BJ (cell line): ENCODE measurements at regions not wholly inside any gene's neighbourhood (a gene's known extent, or its start where the extent isn't known, plus 50 kb on each side); places are given as distances from the start of the nearest gene placed in this dataset.

ENCODE experiments used
- CTCF ChIA-PET: fragments of 350-600 bp; formaldehyde crosslinking; extraction: SDS; loops from one replicate; lab custom pipeline; 2021; ENCODE audit warnings: antibody characterized with exemption, inconsistent platforms; lab: Yijun Ruan, JAX
- POLR2A ChIA-PET: fragments of 300-600 bp; sonication (Branson Sonifier 250); formaldehyde crosslinking; extraction: SDS; loops from one replicate; lab custom pipeline; 2021; ENCODE audit warnings: antibody characterized with exemption; lab: Charles Lee
- DNase-seq: peaks from one replicate; pipeline ENCODE4 v3.0.0-alpha.2; 2011; ENCODE audit warnings: low read depth
- H3K27me3 ChIP-seq: 2 replicates; pipeline ENCODE4 v1.6.0; 2011; ENCODE audit warnings: low read length; ENCODE audit not compliant: control insufficient read depth, insufficient read depth
- H3K36me3 ChIP-seq: 2 replicates; pipeline ENCODE4 v1.5.1; 2011; ENCODE audit warnings: low read length; ENCODE audit not compliant: control insufficient read depth, insufficient read depth
- H3K4me3 ChIP-seq: 2 replicates; pipeline ENCODE4 v1.5.1; 2011; ENCODE audit warnings: low read depth, mild to moderate bottlenecking, control low read depth, low read length
- TF ChIP-seq, protein P1 (sequence below): IDR thresholded peaks from 2 replicates; pipeline ENCODE4 v1.5.1; 2011; ENCODE audit warnings: low read depth, mild to moderate bottlenecking, control low read depth, inconsistent platforms, low read length, moderate library complexity; ENCODE audit not compliant: insufficient read depth

DNA sequence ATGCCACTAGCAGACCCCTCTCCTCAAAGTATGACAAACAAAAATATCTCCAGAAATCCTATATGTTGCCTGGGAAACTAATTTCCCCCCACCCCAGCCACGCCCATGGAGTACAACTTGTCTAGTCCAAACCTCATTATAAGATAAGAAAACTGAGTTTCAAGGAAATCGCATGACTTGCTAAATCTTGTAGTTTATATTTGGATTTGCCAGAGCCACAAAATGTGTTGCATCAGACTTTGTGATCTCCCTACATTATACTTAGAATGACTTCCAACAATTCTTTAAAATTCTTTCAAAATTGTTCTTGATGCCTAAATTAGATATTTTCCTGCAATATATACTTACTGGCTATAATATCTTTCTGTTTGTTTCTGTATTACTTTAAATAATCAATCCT is 1034.4 kb downstream of the IGSF11 start:
- no peak overlapping the region for H3K4me3 ChIP-seq
- H3K27me3 ChIP-seq, result peaks cover 2% of the 10 kb centered on the region; the same call in 1 of the 2 replicates
- no peak for DNase-seq
- TF ChIP-seq, protein P1, sequence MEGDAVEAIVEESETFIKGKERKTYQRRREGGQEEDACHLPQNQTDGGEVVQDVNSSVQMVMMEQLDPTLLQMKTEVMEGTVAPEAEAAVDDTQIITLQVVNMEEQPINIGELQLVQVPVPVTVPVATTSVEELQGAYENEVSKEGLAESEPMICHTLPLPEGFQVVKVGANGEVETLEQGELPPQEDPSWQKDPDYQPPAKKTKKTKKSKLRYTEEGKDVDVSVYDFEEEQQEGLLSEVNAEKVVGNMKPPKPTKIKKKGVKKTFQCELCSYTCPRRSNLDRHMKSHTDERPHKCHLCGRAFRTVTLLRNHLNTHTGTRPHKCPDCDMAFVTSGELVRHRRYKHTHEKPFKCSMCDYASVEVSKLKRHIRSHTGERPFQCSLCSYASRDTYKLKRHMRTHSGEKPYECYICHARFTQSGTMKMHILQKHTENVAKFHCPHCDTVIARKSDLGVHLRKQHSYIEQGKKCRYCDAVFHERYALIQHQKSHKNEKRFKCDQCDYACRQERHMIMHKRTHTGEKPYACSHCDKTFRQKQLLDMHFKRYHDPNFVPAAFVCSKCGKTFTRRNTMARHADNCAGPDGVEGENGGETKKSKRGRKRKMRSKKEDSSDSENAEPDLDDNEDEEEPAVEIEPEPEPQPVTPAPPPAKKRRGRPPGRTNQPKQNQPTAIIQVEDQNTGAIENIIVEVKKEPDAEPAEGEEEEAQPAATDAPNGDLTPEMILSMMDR, result no peak
- POLR2A ChIA-PET, result no interaction called here
- CTCF ChIA-PET, result no interaction called here
- no peaks in the 10 kb centered on the region for H3K36me3 ChIP-seq

DNA sequence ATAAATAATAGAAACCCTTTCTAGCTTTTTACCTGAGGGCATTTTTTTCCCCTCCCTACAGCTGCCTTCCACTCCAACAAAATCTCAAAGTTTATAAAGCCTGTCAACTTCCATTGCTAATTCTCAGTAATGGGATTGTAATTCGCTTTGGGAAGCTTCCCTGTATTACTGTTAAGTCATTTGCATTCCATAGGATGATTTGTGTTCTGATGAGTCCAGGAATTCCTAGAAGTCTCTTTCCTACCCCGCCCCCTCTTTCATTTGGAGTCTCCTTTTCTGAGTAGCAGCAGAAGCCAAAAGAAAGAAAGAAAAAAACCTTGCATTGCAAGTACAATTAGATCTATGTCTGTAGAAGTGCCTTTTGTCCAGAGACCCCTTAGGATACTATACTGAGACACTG is 1033.3 kb downstream of the IGSF11 start:
- CTCF ChIA-PET, result no interaction called here

DNA sequence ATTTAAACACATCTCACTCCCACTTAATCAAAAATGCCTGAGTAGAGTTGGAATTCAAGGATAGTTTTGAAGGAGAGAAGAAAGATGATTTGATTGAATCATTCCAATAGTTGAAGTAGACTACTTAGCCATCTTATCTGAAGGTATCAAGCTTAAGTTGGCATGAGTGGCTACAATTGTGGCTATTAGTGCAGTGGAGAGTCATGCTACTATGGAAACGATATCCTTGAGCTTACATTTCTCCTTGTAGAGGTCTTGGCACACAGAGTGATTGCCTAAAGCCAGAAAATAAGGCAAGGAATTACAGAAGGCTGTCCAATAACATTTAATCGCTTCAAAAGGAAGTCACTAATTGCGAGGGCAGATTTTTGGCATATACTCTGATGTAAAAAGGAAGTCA is 1022.7 kb downstream of the IGSF11 start:
- no peak overlapping the region for H3K4me3 ChIP-seq
- TF ChIP-seq, protein P1, result no peak
- H3K36me3 ChIP-seq, result no peaks in the 10 kb centered on the region
- H3K27me3 ChIP-seq, result no peaks in the 10 kb centered on the region
- CTCF ChIA-PET, result no interaction called here
- DNase-seq, result no peak
- POLR2A ChIA-PET, result no interaction called here

More for the DNA sequence above, 1033.3 kb downstream of the IGSF11 start:
- Histone ChIP-seq H3K27me3 (no peaks in the 10 kb centered on the region), H3K4me3 (no peak overlapping the region), H3K36me3 (no peaks in the 10 kb centered on the region)
- TF ChIP-seq, protein P1, result no peak
- POLR2A ChIA-PET, result no interaction called here
- DNase-seq, result no peak

DNA sequence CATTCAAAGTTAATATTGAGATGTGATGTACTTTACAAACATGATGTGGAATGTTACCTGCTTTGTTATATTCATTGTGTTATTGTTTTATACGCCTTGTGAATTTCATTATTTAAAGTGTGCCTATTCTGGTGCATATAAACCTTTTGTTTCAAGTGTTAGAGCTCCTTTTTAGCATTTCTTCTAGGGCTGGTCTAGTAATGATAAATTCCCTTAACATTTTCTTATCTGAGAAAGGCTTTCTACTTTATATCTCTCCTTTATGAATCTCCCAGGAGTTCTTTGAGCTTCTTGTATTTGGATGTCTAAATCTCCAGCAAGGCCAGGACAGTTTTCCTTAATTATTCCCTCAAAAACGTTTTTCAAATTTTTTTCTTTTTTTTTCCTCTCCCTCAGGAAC is 1005.6 kb downstream of the IGSF11 start:
- H3K27me3 ChIP-seq, result no peaks in the 10 kb centered on the region
- ChIA-PET CTCF (no interaction called here), POLR2A (no interaction called here)
- H3K36me3 ChIP-seq, result no peaks in the 10 kb centered on the region
- TF ChIP-seq, protein P1, result no peak
- no peak for DNase-seq
- no peak overlapping the region for H3K4me3 ChIP-seq

DNA sequence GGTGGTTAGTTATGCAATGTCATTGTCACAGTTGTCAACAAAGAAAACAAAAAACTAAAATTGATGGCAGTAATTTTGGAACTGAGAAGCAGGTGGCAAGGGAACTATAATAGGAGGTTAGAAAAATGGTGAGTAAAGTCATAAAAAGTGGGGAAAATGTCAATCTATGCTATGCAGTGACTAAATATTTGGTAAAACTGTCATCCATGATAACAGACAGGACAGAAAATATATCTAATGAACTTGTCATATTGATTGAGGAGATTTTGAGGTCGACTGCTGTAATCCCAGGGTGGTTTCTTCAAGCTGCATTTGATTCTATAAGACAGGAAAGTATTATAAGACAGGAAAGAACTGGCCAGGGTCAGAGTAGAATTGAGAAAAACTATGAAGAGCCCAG is 998.4 kb downstream of the IGSF11 start:
- POLR2A ChIA-PET, result no interaction called here
- CTCF ChIA-PET, result no interaction called here
- Histone ChIP-seq H3K36me3 (no peaks in the 10 kb centered on the region), H3K4me3 (no peak overlapping the region), H3K27me3 (no peaks in the 10 kb centered on the region)
- DNase-seq, result no peak
- TF ChIP-seq, protein P1, result no peak
